OCI-LY1 (cell line): ENCODE measurements at regions not wholly inside any gene's neighbourhood (a gene's known extent, or its start where the extent isn't known, plus 50 kb on each side); places are given as distances from the start of the nearest gene placed in this dataset.

Source experiments
- CTCF ChIP-seq: fragments of 200-600 bp; sonication (generic), shearing (Covaris generic); IDR thresholded peaks from 2 replicates; pipeline ENCODE4 v1.5.1; 2017; ENCODE audit warnings: mild to moderate bottlenecking, antibody characterized with exemption, low read length, moderate library complexity, mixed read lengths
- EZH2 ChIP-seq: fragments of 200-600 bp; sonication (generic), shearing (Covaris generic); IDR thresholded peaks from 2 replicates; pipeline ENCODE4 v1.8.0; 2017; ENCODE audit warnings: borderline replicate concordance, mixed run types, mild to moderate bottlenecking, antibody characterized with exemption, low read length, moderate library complexity, mixed read lengths

DNA sequence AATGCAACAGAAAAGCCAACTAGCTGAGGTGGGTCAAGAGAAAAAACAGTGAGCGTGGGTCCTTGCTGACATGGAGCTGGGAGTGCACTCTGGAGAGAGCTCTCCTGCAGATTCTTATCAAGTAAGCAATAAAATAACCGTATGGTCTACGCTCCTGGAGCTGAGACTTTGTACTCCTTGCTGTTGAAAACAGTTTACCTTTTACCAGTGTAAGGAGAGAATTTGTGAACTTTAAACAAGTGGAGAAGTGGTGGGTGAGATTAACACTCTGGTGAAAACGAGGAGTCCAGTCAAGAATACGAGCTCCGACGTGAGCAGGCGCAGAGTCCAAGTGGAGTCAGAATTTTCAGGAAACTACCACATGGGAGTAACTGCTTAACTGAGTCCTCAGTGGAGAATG, 156.1 kb upstream of the ERCC6L2 start:
- TF ChIP-seq CTCF (no peak), EZH2 (no peak)
